ENCODE measurements at regions not wholly inside any gene's neighbourhood (a gene's known extent, or its start where the extent isn't known, plus 50 kb on each side); places are given as distances from the start of the nearest gene placed in this dataset.
"Not testable (repeated sequence)": the region's sequence is repeated elsewhere in the genome, so short reads cannot be mapped to it uniquely, and the experiment has no call there.

- H3K4me1 Mint-ChIP-seq = no peaks in the 10 kb centered on the region
- ATAC-seq (ENCODE audit: low read depth in 2 of 2) (no peak), DNase-seq (no peak)
- H3K36me3 Mint-ChIP-seq = no peaks in the 10 kb centered on the region
- Histone ChIP-seq H3K36me3 (ENCODE audit: control insufficient read depth, insufficient read depth, low read length) (peaks cover 36% of the 10 kb centered on the region), H3K27ac (ENCODE audit: insufficient read depth, low read length, poor library complexity, severe bottlenecking) (no peak overlapping the region), H3K4me1 (ENCODE audit: control insufficient read depth, insufficient read depth, low read length, poor library complexity, severe bottlenecking) (no peaks in the 10 kb centered on the region), H3K4me3 (ENCODE audit: low read depth, low read length) (no peak overlapping the region), H3K27me3 (ENCODE audit: control insufficient read depth, insufficient read depth, low read length) (no peaks in the 10 kb centered on the region), H3K9me3 (ENCODE audit: control insufficient read depth in 2 of 2, low read length in 2 of 2) (no peaks in the 10 kb centered on the region)
- no peak overlapping the region for H3K4me3 Mint-ChIP-seq
- no peaks in the 10 kb centered on the region for H3K27me3 Mint-ChIP-seq
- H3K9me3 Mint-ChIP-seq = no peaks in the 10 kb centered on the region
- H3K27ac Mint-ChIP-seq = no peak overlapping the region
These were observed 79.7 kb downstream of the RFLNA start for GRCh38 chr12:124374567-124374966.

GRCh38 chr12:124374147-124374546 is 79.3 kb downstream of the RFLNA start:
- H3K9me3 Mint-ChIP-seq = no peaks in the 10 kb centered on the region
- no peak for DNase-seq
- peaks cover 34% of the 10 kb centered on the region for H3K36me3 ChIP-seq (ENCODE audit: control insufficient read depth, insufficient read depth, low read length)
- H3K4me3 Mint-ChIP-seq = no peak overlapping the region
- H3K27ac ChIP-seq (ENCODE audit: insufficient read depth, low read length, poor library complexity, severe bottlenecking) = no peak overlapping the region
- ATAC-seq (ENCODE audit: low read depth in 2 of 2) = no peak
- no peak overlapping the region for H3K27ac Mint-ChIP-seq
- H3K4me1 Mint-ChIP-seq = no peaks in the 10 kb centered on the region
- H3K36me3 Mint-ChIP-seq = no peaks in the 10 kb centered on the region
- no peaks in the 10 kb centered on the region for H3K27me3 ChIP-seq (ENCODE audit: control insufficient read depth, insufficient read depth, low read length)
- H3K4me3 ChIP-seq (ENCODE audit: low read depth, low read length) = no peak overlapping the region
- no peaks in the 10 kb centered on the region for H3K9me3 ChIP-seq (ENCODE audit: control insufficient read depth in 2 of 2, low read length in 2 of 2)
- H3K27me3 Mint-ChIP-seq = no peaks in the 10 kb centered on the region
- H3K4me1 ChIP-seq (ENCODE audit: control insufficient read depth, insufficient read depth, low read length, poor library complexity, severe bottlenecking) = no peaks in the 10 kb centered on the region

GRCh38 chr12:124373701-124374100 is 78.8 kb downstream of the RFLNA start:
- not testable (repeated sequence) for H3K27me3 ChIP-seq (ENCODE audit: control insufficient read depth, insufficient read depth, low read length); H3K27ac Mint-ChIP-seq; H3K4me3 Mint-ChIP-seq; ATAC-seq (ENCODE audit: low read depth in 2 of 2); H3K27ac ChIP-seq (ENCODE audit: insufficient read depth, low read length, poor library complexity, severe bottlenecking); H3K36me3 Mint-ChIP-seq; H3K9me3 ChIP-seq (ENCODE audit: control insufficient read depth in 2 of 2, low read length in 2 of 2); H3K9me3 Mint-ChIP-seq; H3K4me3 ChIP-seq (ENCODE audit: low read depth, low read length); H3K4me1 ChIP-seq (ENCODE audit: control insufficient read depth, insufficient read depth, low read length, poor library complexity, severe bottlenecking); H3K4me1 Mint-ChIP-seq; H3K27me3 Mint-ChIP-seq; DNase-seq
- H3K36me3 ChIP-seq (ENCODE audit: control insufficient read depth, insufficient read depth, low read length) = peaks cover 30% of the 10 kb centered on the region

GRCh38 chr12:124372831-124373230 is 77.9 kb downstream of the RFLNA start:
- Histone ChIP-seq H3K27ac (ENCODE audit: insufficient read depth, low read length, poor library complexity, severe bottlenecking) (no peak overlapping the region), H3K9me3 (ENCODE audit: control insufficient read depth in 2 of 2, low read length in 2 of 2) (no peaks in the 10 kb centered on the region), H3K4me3 (ENCODE audit: low read depth, low read length) (no peak overlapping the region), H3K4me1 (ENCODE audit: control insufficient read depth, insufficient read depth, low read length, poor library complexity, severe bottlenecking) (no peaks in the 10 kb centered on the region), H3K36me3 (ENCODE audit: control insufficient read depth, insufficient read depth, low read length) (peaks cover 32% of the 10 kb centered on the region), H3K27me3 (ENCODE audit: control insufficient read depth, insufficient read depth, low read length) (no peaks in the 10 kb centered on the region)
- H3K27ac Mint-ChIP-seq = no peak overlapping the region
- ATAC-seq (ENCODE audit: low read depth in 2 of 2) (no peak), DNase-seq (no peak)
- peaks cover 4% of the 10 kb centered on the region for H3K36me3 Mint-ChIP-seq
- H3K9me3 Mint-ChIP-seq = no peaks in the 10 kb centered on the region
- no peaks in the 10 kb centered on the region for H3K4me1 Mint-ChIP-seq
- no peak overlapping the region for H3K4me3 Mint-ChIP-seq
- no peaks in the 10 kb centered on the region for H3K27me3 Mint-ChIP-seq

GRCh38 chr12:124371970-124372555 is 77.2 kb downstream of the RFLNA start:
- Histone ChIP-seq H3K27ac (ENCODE audit: insufficient read depth, low read length, poor library complexity, severe bottlenecking) (no peak overlapping the region), H3K36me3 (ENCODE audit: control insufficient read depth, insufficient read depth, low read length) (peaks cover 28% of the 10 kb centered on the region), H3K4me3 (ENCODE audit: low read depth, low read length) (no peak overlapping the region), H3K4me1 (ENCODE audit: control insufficient read depth, insufficient read depth, low read length, poor library complexity, severe bottlenecking) (no peaks in the 10 kb centered on the region), H3K9me3 (ENCODE audit: control insufficient read depth in 2 of 2, low read length in 2 of 2) (no peaks in the 10 kb centered on the region), H3K27me3 (ENCODE audit: control insufficient read depth, insufficient read depth, low read length) (no peaks in the 10 kb centered on the region)
- peaks cover 4% of the 10 kb centered on the region for H3K36me3 Mint-ChIP-seq
- no peak overlapping the region for H3K27ac Mint-ChIP-seq
- H3K4me3 Mint-ChIP-seq = no peak overlapping the region
- DNase-seq (no peak), ATAC-seq (ENCODE audit: low read depth in 2 of 2) (no peak)
- no peaks in the 10 kb centered on the region for H3K4me1 Mint-ChIP-seq
- H3K27me3 Mint-ChIP-seq = no peaks in the 10 kb centered on the region
- no peaks in the 10 kb centered on the region for H3K9me3 Mint-ChIP-seq

GRCh38 chr12:124371366-124371765 is 76.5 kb downstream of the RFLNA start:
- Histone ChIP-seq H3K9me3 (ENCODE audit: control insufficient read depth in 2 of 2, low read length in 2 of 2) (no peaks in the 10 kb centered on the region), H3K27ac (ENCODE audit: insufficient read depth, low read length, poor library complexity, severe bottlenecking) (no peak overlapping the region), H3K36me3 (ENCODE audit: control insufficient read depth, insufficient read depth, low read length) (peaks cover 24% of the 10 kb centered on the region), H3K4me3 (ENCODE audit: low read depth, low read length) (no peak overlapping the region), H3K27me3 (ENCODE audit: control insufficient read depth, insufficient read depth, low read length) (no peaks in the 10 kb centered on the region), H3K4me1 (ENCODE audit: control insufficient read depth, insufficient read depth, low read length, poor library complexity, severe bottlenecking) (no peaks in the 10 kb centered on the region)
- no peaks in the 10 kb centered on the region for H3K27me3 Mint-ChIP-seq
- no peaks in the 10 kb centered on the region for H3K9me3 Mint-ChIP-seq
- H3K36me3 Mint-ChIP-seq = peaks cover 4% of the 10 kb centered on the region
- no peaks in the 10 kb centered on the region for H3K4me1 Mint-ChIP-seq
- peak overlapping the region in 1 of 3 donors; percentile 23 for H3K27ac Mint-ChIP-seq
- ATAC-seq (ENCODE audit: low read depth in 2 of 2) (no peak), DNase-seq (no peak)
- H3K4me3 Mint-ChIP-seq = no peak overlapping the region

- no peak overlapping the region for H3K4me3 ChIP-seq (ENCODE audit: low read depth, low read length)
- Mint-ChIP-seq H3K4me1 (peaks cover 0 to 3% (median 0%) of the 10 kb centered on the region in 4 donors), H3K4me3 (no peak overlapping the region), H3K9me3 (no peaks in the 10 kb centered on the region), H3K27me3 (no peaks in the 10 kb centered on the region), H3K36me3 (peaks cover 6% of the 10 kb centered on the region), H3K27ac (peak overlapping the region in 1 of 3 donors; percentile 23)
- no peaks in the 10 kb centered on the region for H3K9me3 ChIP-seq (ENCODE audit: control insufficient read depth in 2 of 2, low read length in 2 of 2)
- no peak for ATAC-seq (ENCODE audit: low read depth in 2 of 2)
- no peak for DNase-seq
- H3K27me3 ChIP-seq (ENCODE audit: control insufficient read depth, insufficient read depth, low read length) = no peaks in the 10 kb centered on the region
- H3K27ac ChIP-seq (ENCODE audit: insufficient read depth, low read length, poor library complexity, severe bottlenecking) = no peak overlapping the region
- peaks cover 28% of the 10 kb centered on the region for H3K36me3 ChIP-seq (ENCODE audit: control insufficient read depth, insufficient read depth, low read length)
- no peaks in the 10 kb centered on the region for H3K4me1 ChIP-seq (ENCODE audit: control insufficient read depth, insufficient read depth, low read length, poor library complexity, severe bottlenecking)
These were observed 76.0 kb downstream of the RFLNA start for GRCh38 chr12:124370851-124371250.

GRCh38 chr12:124370384-124370783 is 75.5 kb downstream of the RFLNA start:
- H3K36me3 Mint-ChIP-seq = peaks cover 8% of the 10 kb centered on the region
- no peak overlapping the region for H3K4me3 Mint-ChIP-seq
- Histone ChIP-seq H3K27ac (ENCODE audit: insufficient read depth, low read length, poor library complexity, severe bottlenecking) (no peak overlapping the region), H3K4me3 (ENCODE audit: low read depth, low read length) (no peak overlapping the region), H3K4me1 (ENCODE audit: control insufficient read depth, insufficient read depth, low read length, poor library complexity, severe bottlenecking) (no peaks in the 10 kb centered on the region), H3K36me3 (ENCODE audit: control insufficient read depth, insufficient read depth, low read length) (peaks cover 24% of the 10 kb centered on the region), H3K9me3 (ENCODE audit: control insufficient read depth in 2 of 2, low read length in 2 of 2) (no peaks in the 10 kb centered on the region), H3K27me3 (ENCODE audit: control insufficient read depth, insufficient read depth, low read length) (no peaks in the 10 kb centered on the region)
- H3K27ac Mint-ChIP-seq = no peak overlapping the region
- no peaks in the 10 kb centered on the region for H3K27me3 Mint-ChIP-seq
- H3K4me1 Mint-ChIP-seq = peaks cover 0 to 3% (median 0%) of the 10 kb centered on the region in 4 donors
- H3K9me3 Mint-ChIP-seq = no peaks in the 10 kb centered on the region
- DNase-seq (no peak), ATAC-seq (ENCODE audit: low read depth in 2 of 2) (no peak)
